Spleen (tissue), 7 donors: ENCODE measurements at regions not wholly inside any gene's neighbourhood (a gene's known extent, or its start where the extent isn't known, plus 50 kb on each side); places are given as distances from the start of the nearest gene placed in this dataset.

Experiments used
- POLR2A ChIP-seq, 3 donors: fragments of 450-650 bp; IDR thresholded peaks; one replicate each; pipeline ENCODE4 v1.5.1; 2017; ENCODE audit warnings: antibody characterized with exemption in 3 of 3, mild to moderate bottlenecking in 1 of 3
- POLR2AphosphoS5 ChIP-seq, 3 donors: sonication (generic); formaldehyde crosslinking; IDR thresholded peaks; one replicate each; pipeline ENCODE4 v1.5.1; 2017; ENCODE audit warnings: antibody characterized with exemption in 3 of 3
- TF ChIP-seq, protein P1 (sequence below), 11 experiments: fragments of 200-600 bp in 7 of 11; fragments of 450-650 bp in 4 of 11; sonication (generic) in 4 of 11; IDR thresholded peaks in 8 of 11; conservative IDR thresholded peaks in 3 of 11; 1 replicate in 7 of 11; 2 replicates in 4 of 11; pipeline versions ENCODE4 v1.4.0 to v1.8.0; 2016 to 2021; ENCODE audit warnings: antibody characterized with exemption in 11 of 11, inconsistent platforms in 4 of 11, mild to moderate bottlenecking in 1 of 11
- donor health status: DM: no; HTN: no; CAD: no; lungs with moderate emphysema.
- donor health status: DM: no; HTN: no; CAD: no.
- donor health status: DM: no; HTN: no; CAD: no.

DNA sequence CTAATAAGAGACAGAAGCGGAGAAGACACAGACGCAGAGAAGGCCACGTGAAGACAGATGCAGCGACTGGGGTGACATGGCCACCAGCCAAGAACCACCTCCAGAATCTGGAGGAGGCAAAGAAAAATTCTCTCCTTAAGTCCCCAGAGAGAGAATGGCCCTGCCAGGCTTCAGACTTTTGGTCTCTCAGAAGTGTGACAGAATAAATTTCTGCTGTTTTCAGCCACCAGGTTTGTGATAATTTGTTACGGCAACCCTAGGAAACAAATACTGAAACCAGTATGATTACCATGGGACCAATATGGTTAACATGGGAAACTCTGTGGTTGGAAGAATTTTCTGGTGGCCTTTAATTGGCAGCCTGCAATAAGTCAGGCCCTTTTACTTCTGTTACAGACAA lies 63.9 kb upstream of the DOCK9 start:
- TF ChIP-seq, protein P1, sequence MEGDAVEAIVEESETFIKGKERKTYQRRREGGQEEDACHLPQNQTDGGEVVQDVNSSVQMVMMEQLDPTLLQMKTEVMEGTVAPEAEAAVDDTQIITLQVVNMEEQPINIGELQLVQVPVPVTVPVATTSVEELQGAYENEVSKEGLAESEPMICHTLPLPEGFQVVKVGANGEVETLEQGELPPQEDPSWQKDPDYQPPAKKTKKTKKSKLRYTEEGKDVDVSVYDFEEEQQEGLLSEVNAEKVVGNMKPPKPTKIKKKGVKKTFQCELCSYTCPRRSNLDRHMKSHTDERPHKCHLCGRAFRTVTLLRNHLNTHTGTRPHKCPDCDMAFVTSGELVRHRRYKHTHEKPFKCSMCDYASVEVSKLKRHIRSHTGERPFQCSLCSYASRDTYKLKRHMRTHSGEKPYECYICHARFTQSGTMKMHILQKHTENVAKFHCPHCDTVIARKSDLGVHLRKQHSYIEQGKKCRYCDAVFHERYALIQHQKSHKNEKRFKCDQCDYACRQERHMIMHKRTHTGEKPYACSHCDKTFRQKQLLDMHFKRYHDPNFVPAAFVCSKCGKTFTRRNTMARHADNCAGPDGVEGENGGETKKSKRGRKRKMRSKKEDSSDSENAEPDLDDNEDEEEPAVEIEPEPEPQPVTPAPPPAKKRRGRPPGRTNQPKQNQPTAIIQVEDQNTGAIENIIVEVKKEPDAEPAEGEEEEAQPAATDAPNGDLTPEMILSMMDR (IDR thresholded peaks at IDR 0.05 in 8 of 11, conservative IDR thresholded peaks at IDR 0.05 in 3 of 11), result no peak
- no peak for TF ChIP-seq POLR2A (IDR thresholded peaks at IDR 0.05)
- TF ChIP-seq POLR2AphosphoS5 (IDR thresholded peaks at IDR 0.05), result no peak
